Neural progenitor cell (in vitro differentiated cells): ENCODE measurements at regions not wholly inside any gene's neighbourhood (a gene's known extent, or its start where the extent isn't known, plus 50 kb on each side); places are given as distances from the start of the nearest gene placed in this dataset.

Experiments
- EZH2 ChIP-seq: fragments of 200-600 bp; sonication (generic); IDR thresholded peaks from 2 replicates; pipeline ENCODE4 v1.6.1; 2017; ENCODE audit warnings: antibody characterized with exemption, mild to moderate bottlenecking, moderate library complexity
- TF ChIP-seq, protein P1 (sequence below): fragments of 200-600 bp; sonication (generic); IDR thresholded peaks from 2 replicates; pipeline ENCODE4 v1.5.1; 2017; ENCODE audit warnings: antibody characterized with exemption, mild to moderate bottlenecking

- TF ChIP-seq EZH2, result no peak
- TF ChIP-seq, protein P1, sequence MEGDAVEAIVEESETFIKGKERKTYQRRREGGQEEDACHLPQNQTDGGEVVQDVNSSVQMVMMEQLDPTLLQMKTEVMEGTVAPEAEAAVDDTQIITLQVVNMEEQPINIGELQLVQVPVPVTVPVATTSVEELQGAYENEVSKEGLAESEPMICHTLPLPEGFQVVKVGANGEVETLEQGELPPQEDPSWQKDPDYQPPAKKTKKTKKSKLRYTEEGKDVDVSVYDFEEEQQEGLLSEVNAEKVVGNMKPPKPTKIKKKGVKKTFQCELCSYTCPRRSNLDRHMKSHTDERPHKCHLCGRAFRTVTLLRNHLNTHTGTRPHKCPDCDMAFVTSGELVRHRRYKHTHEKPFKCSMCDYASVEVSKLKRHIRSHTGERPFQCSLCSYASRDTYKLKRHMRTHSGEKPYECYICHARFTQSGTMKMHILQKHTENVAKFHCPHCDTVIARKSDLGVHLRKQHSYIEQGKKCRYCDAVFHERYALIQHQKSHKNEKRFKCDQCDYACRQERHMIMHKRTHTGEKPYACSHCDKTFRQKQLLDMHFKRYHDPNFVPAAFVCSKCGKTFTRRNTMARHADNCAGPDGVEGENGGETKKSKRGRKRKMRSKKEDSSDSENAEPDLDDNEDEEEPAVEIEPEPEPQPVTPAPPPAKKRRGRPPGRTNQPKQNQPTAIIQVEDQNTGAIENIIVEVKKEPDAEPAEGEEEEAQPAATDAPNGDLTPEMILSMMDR, result no peak
These were observed 205.0 kb upstream of the ARL4C start for GRCh38 chr2:234701841-234702240.
